DMS153 (cell line): ENCODE measurements at regions not wholly inside any gene's neighbourhood (a gene's known extent, or its start where the extent isn't known, plus 50 kb on each side); places are given as distances from the start of the nearest gene placed in this dataset.

Experiments used
- DNase-seq: peaks from one replicate; lab custom pipeline; 2025; lab: John Stamatoyannopoulos, UW

- DNase-seq, result no peak
Measured at GRCh38 chr21:41076064-41076463, 91.9 kb upstream of the BACE2 start.

GRCh38 chr21:41079159-41079558, 88.8 kb upstream of the BACE2 start:
- DNase-seq, result no peak

- no peak for DNase-seq
Measured at GRCh38 chr21:41080485-41081121, 87.4 kb upstream of the BACE2 start.

- DNase-seq, result no peak
Measured at GRCh38 chr21:41086569-41086968, 81.4 kb upstream of the BACE2 start.

- DNase-seq, result no peak
Measured at GRCh38 chr21:41090981-41091380, 77.0 kb upstream of the BACE2 start.

- DNase-seq, result no peak
Measured at GRCh38 chr21:41091616-41092015, 76.3 kb upstream of the BACE2 start.

GRCh38 chr21:41092312-41092711, 75.6 kb upstream of the BACE2 start:
- DNase-seq, result no peak

GRCh38 chr21:41095983-41096382, 72.0 kb upstream of the BACE2 start:
- DNase-seq, result no peak

- DNase-seq, result no peak
Measured at GRCh38 chr21:41098076-41098475, 69.9 kb upstream of the BACE2 start.

GRCh38 chr21:41098481-41099042, 69.4 kb upstream of the BACE2 start:
- DNase-seq, result no peak

GRCh38 chr21:41100826-41101550, 67.0 kb upstream of the BACE2 start:
- DNase-seq, result no peak

- no peak for DNase-seq
Measured at GRCh38 chr21:41102281-41102680, 65.7 kb upstream of the BACE2 start.

GRCh38 chr21:41107602-41108001, 60.4 kb upstream of the BACE2 start:
- no peak for DNase-seq

GRCh38 chr21:41108668-41109585, 59.0 kb upstream of the BACE2 start:
- DNase-seq, result no peak

GRCh38 chr21:41110161-41110560, 57.8 kb upstream of the BACE2 start:
- no peak for DNase-seq

GRCh38 chr21:41110664-41111063, 57.3 kb upstream of the BACE2 start:
- no peak for DNase-seq

- no peak for DNase-seq
Measured at GRCh38 chr21:41111681-41112080, 56.3 kb upstream of the BACE2 start.

GRCh38 chr21:41112740-41113692, 54.9 kb upstream of the BACE2 start:
- no peak for DNase-seq

GRCh38 chr21:41115851-41116250, 52.1 kb upstream of the BACE2 start:
- no peak for DNase-seq
